IPS-18a (cell line): ENCODE measurements at regions not wholly inside any gene's neighbourhood (a gene's known extent, or its start where the extent isn't known, plus 50 kb on each side); places are given as distances from the start of the nearest gene placed in this dataset.
"Not testable (repeated sequence)": the region's sequence is repeated elsewhere in the genome, so short reads cannot be mapped to it uniquely, and the experiment has no call there.

ENCODE experiments used
- H3K27ac ChIP-seq: one replicate; pipeline ENCODE4 v1.5.1; 2013; ENCODE audit warnings: low read length
- H3K27me3 ChIP-seq: one replicate; pipeline ENCODE4 v1.6.1; 2013; ENCODE audit warnings: mild to moderate bottlenecking, low read length; ENCODE audit not compliant: control insufficient read depth, insufficient read depth
- H3K36me3 ChIP-seq: one replicate; pipeline ENCODE4 v1.6.1; 2013; ENCODE audit warnings: low read depth, low read length; ENCODE audit not compliant: control insufficient read depth
- H3K4me1 ChIP-seq: one replicate; pipeline ENCODE4 v1.6.1; 2013; ENCODE audit warnings: low read depth, low read length; ENCODE audit not compliant: control insufficient read depth
- H3K4me3 ChIP-seq: one replicate; pipeline ENCODE4 v1.5.1; 2013; ENCODE audit warnings: low read length
- H3K9ac ChIP-seq: one replicate; pipeline ENCODE4 v1.6.1; 2013; ENCODE audit warnings: mild to moderate bottlenecking, low read length, moderate library complexity
- H3K9me3 ChIP-seq: one replicate; pipeline ENCODE4 v1.6.1; 2013; ENCODE audit warnings: low read depth, low read length; ENCODE audit not compliant: control insufficient read depth

DNA sequence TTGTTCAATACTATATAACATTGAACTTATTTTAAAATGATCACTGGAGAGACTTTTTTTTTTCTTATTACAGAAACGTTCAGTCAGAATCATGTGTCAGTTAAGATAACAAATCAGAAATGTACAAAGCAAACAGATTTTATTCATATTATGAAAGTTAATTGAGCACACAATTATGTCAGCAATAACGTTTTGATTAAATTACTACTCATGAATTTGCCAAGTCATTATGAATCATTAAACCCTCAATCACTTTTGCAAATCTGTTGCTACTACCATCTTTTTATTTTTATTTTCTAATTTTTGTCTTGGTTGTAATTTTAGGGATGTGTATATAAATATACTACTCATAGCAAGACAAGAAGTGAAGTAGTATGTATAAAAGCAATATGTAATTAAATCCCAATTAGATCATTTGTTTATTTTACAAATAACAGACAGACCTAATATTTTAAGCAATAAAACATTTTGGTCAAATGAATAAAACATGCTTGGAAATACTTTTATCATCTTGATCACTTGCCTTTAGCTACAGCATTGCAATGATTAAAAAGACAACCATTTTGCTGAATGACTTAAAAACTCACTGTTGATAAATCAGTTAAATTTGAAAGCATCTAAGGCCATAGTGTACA, 893.4 kb upstream of the MIR17HG start:
- no peaks in the 10 kb centered on the region for H3K36me3 ChIP-seq
- H3K4me1 ChIP-seq = no peaks in the 10 kb centered on the region
- H3K9me3 ChIP-seq = no peaks in the 10 kb centered on the region
- no peak overlapping the region for H3K27ac ChIP-seq
- no peak overlapping the region for H3K9ac ChIP-seq
- H3K27me3 ChIP-seq = no peaks in the 10 kb centered on the region
- no peak overlapping the region for H3K4me3 ChIP-seq

DNA sequence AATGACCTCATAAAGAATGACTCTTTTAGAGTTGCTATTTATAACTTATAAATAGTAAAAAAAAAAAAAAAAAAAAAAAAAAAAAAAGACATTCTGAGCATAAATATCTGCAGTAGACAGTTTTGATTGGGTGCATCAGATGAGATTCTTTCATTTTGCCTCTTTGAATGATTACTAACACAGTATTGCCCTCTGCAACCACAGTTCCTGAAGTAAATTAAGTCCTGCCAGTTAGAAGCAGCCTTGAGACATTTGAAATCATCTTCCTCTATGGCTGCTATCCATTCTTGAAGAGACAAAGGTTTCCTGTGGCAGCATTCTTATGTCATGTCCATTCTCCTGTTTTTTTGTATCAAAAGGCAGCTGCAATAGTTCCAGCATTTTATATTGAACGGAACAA, 892.4 kb upstream of the MIR17HG start:
- H3K4me1 ChIP-seq = no peaks in the 10 kb centered on the region

DNA sequence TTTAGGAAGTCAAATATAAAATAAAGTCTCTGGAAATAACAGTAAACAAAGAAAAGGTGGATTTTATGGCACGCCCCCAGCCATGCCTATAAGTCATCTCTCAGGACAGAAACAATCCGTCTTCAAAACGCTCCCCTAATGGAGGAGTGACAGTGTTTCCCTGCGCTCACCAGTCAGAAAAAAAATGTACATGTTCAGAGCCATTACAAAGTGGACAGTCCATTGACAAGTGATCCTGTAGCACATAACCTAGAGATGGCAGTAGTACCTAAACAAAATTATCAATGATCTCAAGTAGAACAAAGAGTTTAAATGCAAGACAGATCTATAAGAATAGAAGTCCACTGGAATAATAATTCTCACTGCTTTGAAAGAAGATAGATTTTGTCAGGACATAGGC, 891.7 kb upstream of the MIR17HG start:
- Histone ChIP-seq H3K27ac (no peak overlapping the region), H3K9me3 (no peaks in the 10 kb centered on the region), H3K36me3 (no peaks in the 10 kb centered on the region), H3K9ac (no peak overlapping the region), H3K4me1 (no peaks in the 10 kb centered on the region), H3K27me3 (no peaks in the 10 kb centered on the region), H3K4me3 (no peak overlapping the region)

More for the DNA sequence above, 892.4 kb upstream of the MIR17HG start:
- Histone ChIP-seq H3K9ac (no peak overlapping the region), H3K27me3 (no peaks in the 10 kb centered on the region), H3K9me3 (no peaks in the 10 kb centered on the region), H3K4me3 (no peak overlapping the region), H3K36me3 (no peaks in the 10 kb centered on the region), H3K27ac (no peak overlapping the region)

DNA sequence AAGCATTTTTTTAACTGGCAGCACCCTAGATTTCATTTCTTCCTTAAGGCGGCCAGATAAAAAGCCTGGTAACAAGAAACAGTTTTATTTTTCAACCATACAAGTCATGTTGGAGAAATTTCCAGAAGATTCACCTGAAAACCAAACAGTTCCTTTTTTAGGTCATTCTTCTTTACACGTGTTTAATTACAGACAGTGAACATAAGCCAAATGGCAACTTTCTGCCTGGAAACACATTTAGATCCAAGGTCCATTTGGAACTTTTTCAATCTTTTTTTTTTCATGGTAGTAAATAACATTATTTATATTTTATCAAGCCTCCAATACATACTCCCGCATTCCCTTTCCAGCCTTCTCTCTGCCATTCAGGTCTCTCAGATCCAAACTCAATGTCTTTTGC, 886.1 kb upstream of the MIR17HG start:
- Histone ChIP-seq H3K27me3 (no peaks in the 10 kb centered on the region), H3K4me1 (no peaks in the 10 kb centered on the region), H3K4me3 (no peak overlapping the region), H3K27ac (no peak overlapping the region), H3K9me3 (no peaks in the 10 kb centered on the region), H3K36me3 (no peaks in the 10 kb centered on the region), H3K9ac (no peak overlapping the region)

DNA sequence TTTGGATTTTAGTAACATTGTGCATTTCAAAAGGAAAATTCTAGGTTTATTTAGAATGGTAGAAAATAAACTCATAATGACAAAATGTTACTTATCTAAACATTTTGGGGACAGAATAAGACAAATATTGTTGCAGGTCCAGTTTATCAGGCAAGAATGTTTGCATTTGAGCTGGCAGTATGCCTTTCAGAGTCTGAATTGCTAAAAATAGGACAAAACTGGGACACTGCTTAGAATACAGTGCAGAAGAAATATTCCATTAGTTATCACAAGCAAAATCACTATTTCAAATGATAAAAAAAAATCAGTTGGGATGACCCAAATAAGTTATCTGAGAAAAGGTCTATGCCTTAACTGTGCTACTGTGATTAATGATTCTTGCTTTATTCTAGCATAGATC, 870.3 kb upstream of the MIR17HG start:
- Histone ChIP-seq H3K27me3 (no peaks in the 10 kb centered on the region), H3K36me3 (no peaks in the 10 kb centered on the region), H3K27ac (no peak overlapping the region), H3K9ac (no peak overlapping the region), H3K4me3 (no peak overlapping the region), H3K9me3 (no peaks in the 10 kb centered on the region), H3K4me1 (no peaks in the 10 kb centered on the region)

DNA sequence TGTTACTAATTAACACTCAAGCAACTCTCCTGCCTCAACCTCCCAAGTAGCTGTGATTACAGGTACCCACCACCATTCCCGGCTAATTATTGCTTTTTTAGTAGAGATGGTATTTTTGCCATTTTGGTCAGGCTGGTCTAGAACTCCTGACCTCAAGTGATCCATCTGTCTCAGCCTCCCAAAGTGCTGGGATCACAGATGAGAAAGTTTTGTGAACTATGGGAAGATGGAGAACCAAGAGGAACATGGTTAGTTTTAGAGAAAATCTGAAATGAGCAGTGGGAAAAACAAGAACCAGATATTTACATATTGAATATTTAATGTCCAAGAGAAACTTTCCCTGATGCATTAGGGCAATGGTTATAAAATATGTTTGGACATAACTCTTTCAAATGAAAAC, 863.6 kb upstream of the MIR17HG start:
- Histone ChIP-seq H3K9me3 (no peaks in the 10 kb centered on the region), H3K27ac (no peak overlapping the region), H3K27me3 (no peaks in the 10 kb centered on the region), H3K4me3 (no peak overlapping the region), H3K4me1 (no peaks in the 10 kb centered on the region), H3K9ac (no peak overlapping the region), H3K36me3 (no peaks in the 10 kb centered on the region)

DNA sequence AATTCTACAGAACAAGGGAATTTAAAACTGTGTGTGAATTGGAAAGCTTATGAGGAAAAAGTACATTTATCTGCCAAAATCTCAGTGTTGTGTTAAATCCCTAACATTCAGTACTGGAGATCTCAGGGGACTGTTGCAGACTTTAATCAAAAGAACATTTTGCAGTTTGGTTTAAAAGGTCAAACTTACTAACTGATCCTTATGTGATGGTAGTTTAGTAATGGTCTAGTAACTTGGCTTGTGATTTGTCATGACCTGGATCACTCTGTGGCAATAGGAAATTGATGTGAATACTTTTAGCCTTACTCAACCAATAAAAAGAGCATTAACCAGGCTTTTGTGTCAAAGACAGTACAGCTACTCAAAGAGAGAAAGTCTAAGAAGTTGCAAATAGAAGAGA, 862.1 kb upstream of the MIR17HG start:
- no peak overlapping the region for H3K9ac ChIP-seq
- H3K4me1 ChIP-seq = no peaks in the 10 kb centered on the region
- no peaks in the 10 kb centered on the region for H3K9me3 ChIP-seq
- H3K4me3 ChIP-seq = no peak overlapping the region
- H3K27ac ChIP-seq = no peak overlapping the region
- no peaks in the 10 kb centered on the region for H3K36me3 ChIP-seq
- H3K27me3 ChIP-seq = no peaks in the 10 kb centered on the region

DNA sequence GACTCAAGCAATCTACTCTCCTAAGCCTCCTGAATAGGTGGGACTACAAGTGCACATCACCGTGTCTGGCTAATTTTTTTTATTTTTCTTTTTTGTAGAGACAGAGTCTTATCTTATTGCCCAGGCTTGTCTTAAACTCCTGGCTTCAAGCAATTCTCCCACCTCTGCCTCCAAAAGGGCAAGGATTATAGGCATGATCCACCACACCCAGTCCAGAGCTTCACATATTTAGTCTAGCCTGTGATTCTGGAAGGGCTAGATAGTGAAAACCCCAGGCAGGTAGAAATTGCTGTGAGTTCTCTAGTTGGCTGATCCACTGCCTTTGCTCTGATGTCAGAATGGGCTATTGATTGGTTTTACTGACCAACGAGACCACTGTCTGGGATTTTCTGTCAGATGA, 854.6 kb upstream of the MIR17HG start:
- H3K27ac ChIP-seq = no peak overlapping the region
- H3K36me3 ChIP-seq = no peaks in the 10 kb centered on the region
- H3K27me3 ChIP-seq = no peaks in the 10 kb centered on the region
- H3K9ac ChIP-seq = no peak overlapping the region
- no peaks in the 10 kb centered on the region for H3K9me3 ChIP-seq
- H3K4me1 ChIP-seq = no peaks in the 10 kb centered on the region
- no peak overlapping the region for H3K4me3 ChIP-seq

DNA sequence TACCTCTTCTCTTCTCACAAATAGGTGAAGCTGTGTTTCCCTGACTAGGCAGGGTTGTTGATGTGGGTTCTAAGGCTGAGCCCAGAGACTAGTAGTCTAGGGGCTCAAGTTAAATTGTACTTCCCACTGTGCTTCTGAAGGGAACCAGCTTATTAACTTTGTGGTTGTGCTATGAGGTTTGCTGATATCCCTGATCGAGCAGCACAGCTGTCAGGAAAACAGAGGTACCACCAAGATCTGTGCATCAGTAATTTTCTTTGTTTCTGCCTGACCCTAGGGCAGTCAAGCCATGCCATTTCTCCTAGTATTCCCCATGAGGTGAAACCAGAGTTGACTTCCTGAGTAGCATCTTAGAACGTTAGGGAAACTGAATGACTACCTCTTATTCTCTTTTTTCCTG, 853.8 kb upstream of the MIR17HG start:
- no peaks in the 10 kb centered on the region for H3K9me3 ChIP-seq
- no peaks in the 10 kb centered on the region for H3K27me3 ChIP-seq
- H3K4me3 ChIP-seq = no peak overlapping the region
- no peak overlapping the region for H3K9ac ChIP-seq
- no peaks in the 10 kb centered on the region for H3K4me1 ChIP-seq
- H3K36me3 ChIP-seq = no peaks in the 10 kb centered on the region
- no peak overlapping the region for H3K27ac ChIP-seq

DNA sequence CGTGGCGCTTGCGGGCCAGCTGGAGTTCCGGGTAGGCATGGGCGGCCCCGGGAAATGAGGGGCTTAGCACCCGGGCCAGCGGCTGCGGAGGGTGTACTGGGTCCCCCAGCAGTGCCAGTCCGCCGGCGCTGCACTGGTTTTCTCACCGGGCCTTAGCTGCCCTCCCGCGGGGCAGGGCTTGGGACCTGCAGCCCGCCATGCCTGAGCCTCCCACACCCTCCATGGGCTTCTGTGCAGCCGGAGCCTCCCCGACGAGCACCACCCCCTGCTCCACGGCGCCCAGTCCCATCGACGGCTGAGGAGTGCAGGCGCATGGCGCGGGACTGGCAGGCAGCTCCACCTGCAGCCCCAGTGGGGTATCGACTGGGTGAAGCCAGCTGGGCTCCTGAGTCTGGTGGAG, 852.6 kb upstream of the MIR17HG start:
- not testable (repeated sequence) for H3K27ac ChIP-seq, H3K9ac ChIP-seq, H3K4me3 ChIP-seq, H3K27me3 ChIP-seq, H3K9me3 ChIP-seq, H3K4me1 ChIP-seq, H3K36me3 ChIP-seq

DNA sequence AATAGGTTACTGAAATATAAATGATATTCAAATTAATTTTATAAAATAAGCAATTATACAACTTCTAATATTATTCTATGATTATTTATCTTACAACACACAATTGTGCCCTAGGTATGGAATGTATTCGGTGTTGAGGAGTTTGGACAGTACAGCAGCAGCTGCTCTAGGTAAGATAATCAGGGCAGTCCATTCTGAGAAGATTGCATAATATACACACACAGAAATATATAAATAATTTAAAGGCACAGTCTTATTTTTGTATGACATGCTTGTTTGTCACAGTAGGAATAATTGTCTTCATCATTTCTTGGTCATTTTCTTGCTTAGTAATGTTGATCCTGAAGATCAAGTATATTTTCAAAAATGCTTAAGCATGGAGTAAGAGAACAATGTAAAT, 849.4 kb upstream of the MIR17HG start:
- Histone ChIP-seq H3K4me3 (no peak overlapping the region), H3K9me3 (no peaks in the 10 kb centered on the region), H3K9ac (no peak overlapping the region), H3K27me3 (no peaks in the 10 kb centered on the region), H3K4me1 (no peaks in the 10 kb centered on the region), H3K36me3 (no peaks in the 10 kb centered on the region), H3K27ac (no peak overlapping the region)

DNA sequence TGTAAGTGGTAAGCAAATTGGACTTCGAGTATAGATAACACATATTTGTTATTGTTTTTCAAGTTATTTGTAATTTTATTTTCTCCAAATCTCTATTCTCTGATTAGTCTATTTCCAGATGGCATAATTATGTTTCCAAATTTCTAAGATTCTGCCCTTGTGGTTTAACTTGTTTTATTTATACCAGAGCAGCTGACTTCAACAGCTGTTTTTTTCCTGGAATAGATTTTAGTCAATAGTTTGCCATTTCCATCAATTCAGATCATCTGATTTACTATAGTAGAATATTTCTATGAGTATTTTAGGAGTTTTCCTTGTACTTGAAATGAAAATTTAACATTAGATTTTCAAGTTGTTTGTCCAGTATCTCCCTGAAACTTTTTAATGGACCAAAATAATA, 848.7 kb upstream of the MIR17HG start:
- no peaks in the 10 kb centered on the region for H3K4me1 ChIP-seq
- no peaks in the 10 kb centered on the region for H3K27me3 ChIP-seq
- H3K9ac ChIP-seq = no peak overlapping the region

More for the DNA sequence above, 848.7 kb upstream of the MIR17HG start:
- no peaks in the 10 kb centered on the region for H3K36me3 ChIP-seq
- no peaks in the 10 kb centered on the region for H3K9me3 ChIP-seq
- no peak overlapping the region for H3K27ac ChIP-seq
- H3K4me3 ChIP-seq = no peak overlapping the region
